Neutrophil (primary cell): ENCODE measurements at regions not wholly inside any gene's neighbourhood (a gene's known extent, or its start where the extent isn't known, plus 50 kb on each side); places are given as distances from the start of the nearest gene placed in this dataset.

Experiments used
- H3K27ac ChIP-seq: fragments of 200-600 bp; sonication (generic); 2 replicates; pipeline ENCODE4 v1.5.1; 2016; ENCODE audit warnings: mild to moderate bottlenecking, moderate library complexity
- H3K27me3 ChIP-seq: fragments of 200-600 bp; sonication (generic); 2 replicates; pipeline ENCODE4 v1.6.0; 2016; ENCODE audit warnings: mild to moderate bottlenecking
- H3K36me3 ChIP-seq: fragments of 200-600 bp; sonication (generic); 2 replicates; pipeline ENCODE4 v1.5.1; 2017
- H3K4me1 ChIP-seq, 2 experiments: fragments of 200-600 bp in 1 of 2; sonication (generic) in 1 of 2; 1 replicate in 1 of 2; 2 replicates in 1 of 2; pipeline versions ENCODE4 v1.5.1 to v1.6.1; 2013 to 2016; ENCODE audit warnings: low read depth in 1 of 2, low read length in 1 of 2, mild to moderate bottlenecking in 1 of 2, moderate library complexity in 1 of 2; ENCODE audit not compliant: control insufficient read depth in 1 of 2, insufficient read depth in 1 of 2
- H3K4me3 ChIP-seq, 2 experiments: fragments of 200-600 bp in 1 of 2; sonication (generic) in 1 of 2; 1 replicate in 1 of 2; 2 replicates in 1 of 2; pipeline ENCODE4 v1.5.1; 2013 to 2016; ENCODE audit warnings: low read depth in 1 of 2, low read length in 1 of 2, mild to moderate bottlenecking in 1 of 2, moderate library complexity in 1 of 2
- H3K9me3 ChIP-seq: fragments of 200-600 bp; sonication (generic); 2 replicates; pipeline ENCODE4 v1.5.1; 2016
- TF ChIP-seq, protein P1 (sequence below): fragments of 200-600 bp; sonication (generic); IDR thresholded peaks from 2 replicates; pipeline ENCODE4 v1.5.1; 2016; ENCODE audit warnings: antibody characterized with exemption

DNA sequence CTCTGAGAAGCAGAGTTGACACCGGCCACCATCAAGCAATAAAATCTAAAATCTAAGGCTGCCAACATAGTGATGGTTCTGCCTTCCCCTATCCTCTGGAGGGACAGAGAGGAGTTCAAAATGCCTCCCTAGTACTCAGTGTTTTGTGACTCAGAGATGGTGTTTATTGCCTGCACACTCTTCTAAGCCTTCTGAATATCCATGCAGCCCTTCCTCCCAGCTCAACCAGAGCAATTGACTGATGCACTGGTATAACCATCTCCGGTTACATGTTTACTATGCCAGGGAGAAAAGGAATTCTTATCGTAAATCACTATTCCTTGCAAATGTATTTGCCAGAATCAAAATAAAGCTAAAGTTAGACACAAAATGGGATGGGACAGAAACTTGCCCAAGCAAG is 132.9 kb upstream of the RAB4A start:
- H3K27ac ChIP-seq, result no peak overlapping the region
- H3K9me3 ChIP-seq, result no peaks in the 10 kb centered on the region
- H3K27me3 ChIP-seq, result no peaks in the 10 kb centered on the region
- H3K4me1 ChIP-seq, result peaks cover 20 to 23% of the 10 kb centered on the region in 2 experiments
- TF ChIP-seq, protein P1, sequence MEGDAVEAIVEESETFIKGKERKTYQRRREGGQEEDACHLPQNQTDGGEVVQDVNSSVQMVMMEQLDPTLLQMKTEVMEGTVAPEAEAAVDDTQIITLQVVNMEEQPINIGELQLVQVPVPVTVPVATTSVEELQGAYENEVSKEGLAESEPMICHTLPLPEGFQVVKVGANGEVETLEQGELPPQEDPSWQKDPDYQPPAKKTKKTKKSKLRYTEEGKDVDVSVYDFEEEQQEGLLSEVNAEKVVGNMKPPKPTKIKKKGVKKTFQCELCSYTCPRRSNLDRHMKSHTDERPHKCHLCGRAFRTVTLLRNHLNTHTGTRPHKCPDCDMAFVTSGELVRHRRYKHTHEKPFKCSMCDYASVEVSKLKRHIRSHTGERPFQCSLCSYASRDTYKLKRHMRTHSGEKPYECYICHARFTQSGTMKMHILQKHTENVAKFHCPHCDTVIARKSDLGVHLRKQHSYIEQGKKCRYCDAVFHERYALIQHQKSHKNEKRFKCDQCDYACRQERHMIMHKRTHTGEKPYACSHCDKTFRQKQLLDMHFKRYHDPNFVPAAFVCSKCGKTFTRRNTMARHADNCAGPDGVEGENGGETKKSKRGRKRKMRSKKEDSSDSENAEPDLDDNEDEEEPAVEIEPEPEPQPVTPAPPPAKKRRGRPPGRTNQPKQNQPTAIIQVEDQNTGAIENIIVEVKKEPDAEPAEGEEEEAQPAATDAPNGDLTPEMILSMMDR, result no peak
- no peaks in the 10 kb centered on the region for H3K36me3 ChIP-seq
- no peak overlapping the region for H3K4me3 ChIP-seq

DNA sequence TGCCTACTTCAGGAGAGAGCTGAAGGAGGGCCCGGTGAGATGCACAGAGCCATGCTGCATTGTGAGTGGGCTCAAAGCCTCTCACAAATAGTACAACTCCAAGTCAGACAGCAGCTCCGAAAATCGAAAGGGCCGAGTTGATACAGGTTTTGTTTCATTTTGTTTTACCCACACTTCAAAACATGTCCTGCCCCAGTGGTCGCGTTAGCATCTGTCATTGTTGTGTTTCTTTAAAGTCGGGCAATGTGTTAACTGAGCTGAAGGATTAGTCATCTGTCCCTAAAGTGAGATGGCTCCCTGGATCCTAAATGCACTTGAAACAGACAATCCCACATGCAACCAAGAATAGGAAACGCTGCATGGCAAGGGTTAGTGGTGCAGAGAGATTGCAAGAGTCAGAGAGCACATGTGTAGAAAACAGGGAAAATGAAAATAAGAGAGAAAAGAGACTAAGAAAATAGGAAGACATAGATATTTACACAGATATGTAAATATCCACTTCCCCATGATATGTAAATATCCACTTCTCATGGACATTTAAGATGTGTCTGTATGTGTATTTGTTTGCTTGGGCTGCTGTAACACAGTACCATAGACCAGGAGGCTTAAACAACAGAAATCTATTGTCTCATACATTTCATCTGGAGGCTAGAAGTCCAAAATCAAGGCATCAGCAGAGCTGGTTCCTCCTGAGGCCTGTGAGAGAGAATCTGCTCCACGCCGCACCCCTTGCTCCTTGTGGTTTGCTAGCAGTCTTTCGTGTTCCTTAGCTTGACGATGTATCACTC is 131.4 kb upstream of the RAB4A start:
- H3K4me3 ChIP-seq, result no peak overlapping the region
- peaks cover 8 to 9% of the 10 kb centered on the region in 2 experiments for H3K4me1 ChIP-seq
- H3K9me3 ChIP-seq, result no peaks in the 10 kb centered on the region
- TF ChIP-seq, protein P1, result no peak
- H3K27ac ChIP-seq, result no peak overlapping the region
- H3K27me3 ChIP-seq, result no peaks in the 10 kb centered on the region
- H3K36me3 ChIP-seq, result no peaks in the 10 kb centered on the region

DNA sequence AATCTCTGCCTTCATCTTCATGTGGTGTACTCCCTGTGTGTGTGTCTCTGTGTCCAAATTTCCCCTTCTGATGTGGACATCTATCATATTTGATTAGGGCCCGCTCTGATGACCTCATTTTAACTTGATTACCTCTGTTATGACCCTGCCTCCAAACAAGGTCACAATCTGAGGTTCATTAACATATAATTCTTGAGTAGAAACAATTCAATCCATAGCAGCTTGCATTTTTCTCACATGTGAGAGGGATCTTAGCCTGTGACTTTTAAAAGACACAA is 130.9 kb upstream of the RAB4A start:
- no peak overlapping the region for H3K4me3 ChIP-seq
- H3K27me3 ChIP-seq, result no peaks in the 10 kb centered on the region
- peaks cover 8 to 9% of the 10 kb centered on the region in 2 experiments for H3K4me1 ChIP-seq
- TF ChIP-seq, protein P1, result no peak
- no peaks in the 10 kb centered on the region for H3K36me3 ChIP-seq
- H3K9me3 ChIP-seq, result no peaks in the 10 kb centered on the region
- H3K27ac ChIP-seq, result no peak overlapping the region

DNA sequence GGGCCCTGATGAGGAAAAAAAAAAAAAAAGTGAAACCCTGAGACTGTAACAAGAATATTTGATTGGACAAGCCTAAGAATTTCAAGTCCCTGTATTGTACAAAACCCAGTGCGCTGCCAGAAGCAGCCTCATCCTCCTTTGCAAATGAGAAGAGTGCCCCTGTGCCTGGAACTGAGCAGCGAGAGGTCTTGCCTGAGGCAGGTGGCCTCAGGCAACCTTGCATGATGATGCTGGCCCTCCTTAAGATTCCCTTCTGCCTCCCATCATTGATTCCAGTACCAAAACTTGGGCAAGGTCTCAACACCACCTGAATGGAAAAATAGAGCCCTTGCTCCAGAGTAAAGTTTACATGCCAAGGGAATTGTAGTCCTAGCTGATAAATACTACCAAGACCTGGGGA is 129.6 kb upstream of the RAB4A start:
- H3K4me3 ChIP-seq, result no peak overlapping the region
- TF ChIP-seq, protein P1, result no peak
- peaks cover 8 to 9% of the 10 kb centered on the region in 2 experiments for H3K4me1 ChIP-seq
- H3K9me3 ChIP-seq, result no peaks in the 10 kb centered on the region
- H3K36me3 ChIP-seq, result no peaks in the 10 kb centered on the region
- no peak overlapping the region for H3K27ac ChIP-seq
- H3K27me3 ChIP-seq, result peaks cover 8% of the 10 kb centered on the region

DNA sequence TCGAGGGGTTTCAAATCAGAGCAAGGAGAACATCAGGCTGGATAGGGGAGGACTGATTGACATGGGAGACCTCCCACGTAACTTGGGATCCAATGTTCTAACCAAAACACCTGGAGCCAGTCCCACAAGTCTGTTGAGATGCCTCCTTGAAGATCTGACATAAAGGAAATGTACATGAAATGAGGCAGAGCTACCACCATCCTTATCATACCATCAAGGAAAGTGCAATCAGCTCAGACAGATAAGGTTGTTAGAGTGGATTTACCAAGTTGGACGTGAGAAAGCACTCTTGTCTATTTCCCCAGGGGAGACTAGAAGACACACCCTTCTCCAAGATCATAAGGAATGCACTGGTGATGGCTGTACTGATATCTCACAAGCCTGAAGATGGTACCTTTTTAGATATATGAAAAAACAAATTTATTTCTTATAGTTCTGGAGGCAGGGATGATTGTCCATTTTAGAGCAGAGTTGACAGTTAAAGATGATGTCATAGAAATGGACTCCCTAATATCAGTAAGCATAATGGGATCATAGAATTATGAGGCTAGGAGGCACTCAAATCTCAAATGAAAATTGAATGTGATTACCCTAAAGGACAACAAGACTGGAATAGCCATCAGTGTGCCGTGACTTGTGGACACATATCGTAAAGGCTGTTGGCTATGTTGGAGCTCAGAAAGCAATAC is 129.1 kb upstream of the RAB4A start:
- Histone ChIP-seq H3K4me3 (no peak overlapping the region), H3K27me3 (peaks cover 14% of the 10 kb centered on the region), H3K4me1 (peaks cover 3 to 4% of the 10 kb centered on the region in 2 experiments), H3K36me3 (no peaks in the 10 kb centered on the region), H3K27ac (no peak overlapping the region), H3K9me3 (no peaks in the 10 kb centered on the region)
- TF ChIP-seq, protein P1, result no peak
